CD14-positive monocyte (primary cell): ENCODE measurements at regions not wholly inside any gene's neighbourhood (a gene's known extent, or its start where the extent isn't known, plus 50 kb on each side); places are given as distances from the start of the nearest gene placed in this dataset.

Experiments
- DNase-seq, 3 donors: peaks; one replicate each; pipeline ENCODE4 v3.0.0-alpha.2; 2011 to 2022
- H2AFZ ChIP-seq: 2 replicates; pipeline ENCODE4 v1.6.0; 2012; ENCODE audit warnings: mild to moderate bottlenecking, low read depth, low read length, inconsistent platforms; ENCODE audit not compliant: insufficient read depth, poor library complexity, severe bottlenecking
- H3K27ac ChIP-seq, 2 donors: 1 replicate in 1 of 2; 2 replicates in 1 of 2; pipeline ENCODE4 v1.5.1; 2012 to 2013; ENCODE audit warnings: low read length in 2 of 2, control low read depth in 1 of 2, inconsistent platforms in 1 of 2, low read depth in 1 of 2, mild to moderate bottlenecking in 1 of 2
- H3K27me3 ChIP-seq, 2 donors: one replicate each; pipeline versions ENCODE4 v1.6.0 to v1.6.1; 2011 to 2013; ENCODE audit warnings: low read length in 2 of 2; ENCODE audit not compliant: control insufficient read depth in 2 of 2, insufficient read depth in 2 of 2
- H3K36me3 ChIP-seq, 2 donors: replicated peaks in 1 of 2; 1 replicate in 1 of 2; 2 replicates in 1 of 2; pipeline versions ENCODE4 v1.5.1 to v1.6.1; 2012 to 2013; ENCODE audit warnings: low read length in 2 of 2, control low read depth in 1 of 2, inconsistent platforms in 1 of 2, mild to moderate bottlenecking in 1 of 2; ENCODE audit not compliant: insufficient read depth in 2 of 2, control insufficient read depth in 1 of 2
- H3K4me1 ChIP-seq, 2 donors: 1 replicate in 1 of 2; 2 replicates in 1 of 2; pipeline versions ENCODE4 v1.5.1 to v1.6.1; 2012 to 2013; ENCODE audit warnings: low read length in 2 of 2, control low read depth in 1 of 2, inconsistent platforms in 1 of 2, mild to moderate bottlenecking in 1 of 2, moderate library complexity in 1 of 2; ENCODE audit not compliant: insufficient read depth in 2 of 2, control insufficient read depth in 1 of 2
- H3K4me2 ChIP-seq: replicated peaks from 2 replicates; pipeline ENCODE3; 2012; ENCODE audit warnings: low read length, moderate library complexity, mild to moderate bottlenecking; ENCODE audit not compliant: poor library complexity, severe bottlenecking; ENCODE audit errors: extremely low read depth
- H3K4me3 ChIP-seq, 3 experiments: fragments of 200-600 bp in 1 of 3; sonication (generic) in 1 of 3; replicated peaks in 1 of 3; 1 replicate in 2 of 3; 2 replicates in 1 of 3; pipeline ENCODE4 v1.5.1; 2011 to 2013; ENCODE audit warnings: low read length in 3 of 3, mild to moderate bottlenecking in 3 of 3, control low read depth in 2 of 3, low read depth in 2 of 3, inconsistent platforms in 1 of 3, moderate library complexity in 1 of 3
- H3K79me2 ChIP-seq: 2 replicates; pipeline ENCODE4 v1.6.0; 2012; ENCODE audit warnings: mild to moderate bottlenecking, control low read depth, inconsistent platforms, low read length, moderate library complexity; ENCODE audit not compliant: insufficient read depth
- H3K9ac ChIP-seq: 2 replicates; pipeline ENCODE4 v1.6.0; 2017; ENCODE audit warnings: low read length, mild to moderate bottlenecking; ENCODE audit not compliant: insufficient read depth, poor library complexity, severe bottlenecking
- H3K9me3 ChIP-seq, 2 donors: replicated peaks in 1 of 2; 1 replicate in 1 of 2; 2 replicates in 1 of 2; pipeline versions ENCODE4 v1.5.1 to v1.6.1; 2012 to 2013; ENCODE audit warnings: low read length in 2 of 2, control low read depth in 1 of 2; ENCODE audit not compliant: control insufficient read depth in 1 of 2, insufficient read depth in 1 of 2
- H4K20me1 ChIP-seq: 2 replicates; pipeline ENCODE4 v1.6.0; 2012; ENCODE audit warnings: mild to moderate bottlenecking, low read length, control low read depth, moderate library complexity; ENCODE audit not compliant: insufficient read depth
- H3K27ac Mint-ChIP-seq, 7 donors: one replicate each; pipeline ENCODE4 v1.8.0; 2020; ENCODE audit warnings: mild to moderate bottlenecking in 7 of 7, mixed read lengths in 7 of 7, moderate library complexity in 6 of 7, inconsistent platforms in 2 of 7
- H3K27me3 Mint-ChIP-seq, 3 donors: one replicate each; pipeline ENCODE4 v1.8.0; 2021 to 2022; ENCODE audit warnings: low read depth in 3 of 3, mild to moderate bottlenecking in 3 of 3, mixed read lengths in 3 of 3, moderate library complexity in 3 of 3, inconsistent platforms in 1 of 3
- H3K36me3 Mint-ChIP-seq, 2 donors: one replicate each; pipeline ENCODE4 v1.8.0; 2020; ENCODE audit warnings: mixed read lengths in 2 of 2, inconsistent platforms in 1 of 2, mild to moderate bottlenecking in 1 of 2
- H3K4me1 Mint-ChIP-seq: one replicate; pipeline ENCODE4 v1.8.0; 2020; ENCODE audit warnings: mild to moderate bottlenecking, mixed read lengths
- H3K4me3 Mint-ChIP-seq, 2 donors: one replicate each; pipeline ENCODE4 v1.8.0; 2020; ENCODE audit warnings: mild to moderate bottlenecking in 2 of 2, mixed read lengths in 2 of 2, moderate library complexity in 1 of 2
- H3K9me3 Mint-ChIP-seq, 7 donors: one replicate each; pipeline ENCODE4 v1.8.0; 2020 to 2022; ENCODE audit warnings: mixed read lengths in 7 of 7, mild to moderate bottlenecking in 6 of 7, moderate library complexity in 6 of 7, inconsistent platforms in 2 of 7
- CTCF ChIP-seq: fragments of 200-600 bp; IDR thresholded peaks from one replicate; pipeline ENCODE4 v1.8.0; 2022; ENCODE audit warnings: antibody characterized with exemption, mild to moderate bottlenecking
- WGBS: methylation state at CpG from one replicate; pipeline ENCODE4 v1.1.5; 2013; ENCODE audit warnings: missing lambda C conversion rate; ENCODE audit not compliant: insufficient coverage; 5-methylcytosine and 5-hydroxymethylcytosine counted together
- intact Hi-C, 2 donors: fragments of 100-400 bp; cut with micrococcal nuclease; formaldehyde crosslinking; loops; one replicate each; pipeline versions ENCODE4 v1.15.0 to v1.15.1; 2023

GRCh38 chr18:8498905-8499304 lies 110.3 kb upstream of the RAB12 start:
- Histone ChIP-seq H3K4me2 (no peak overlapping the region), H3K9ac (no peak overlapping the region), H3K27me3 (no peaks in the 10 kb centered on the region), H3K4me3 (no peak overlapping the region), H3K27ac (no peak overlapping the region), H2AFZ (no peak overlapping the region), H4K20me1 (no peaks in the 10 kb centered on the region), H3K4me1 (no peaks in the 10 kb centered on the region), H3K36me3 (no peaks in the 10 kb centered on the region), H3K79me2 (no peaks in the 10 kb centered on the region), H3K9me3 (peaks cover 0 to 9% of the 10 kb centered on the region in 2 donors)
- Mint-ChIP-seq H3K4me1 (no peaks in the 10 kb centered on the region), H3K9me3 (peaks cover 0 to 9% (median 0%) of the 10 kb centered on the region in 7 donors), H3K27ac (no peak overlapping the region), H3K36me3 (no peaks in the 10 kb centered on the region), H3K4me3 (no peak overlapping the region), H3K27me3 (peaks cover 0 to 11% (median 8%) of the 10 kb centered on the region in 3 donors)
- no CpG with 5 or more reads among the region's 4 CpGs for WGBS
- no peak for TF ChIP-seq CTCF
- DNase-seq, result no peak
- intact Hi-C loops, result no loop called here

- no peaks in the 10 kb centered on the region for H3K36me3 ChIP-seq
- Mint-ChIP-seq H3K36me3 (no peaks in the 10 kb centered on the region), H3K4me1 (no peaks in the 10 kb centered on the region), H3K4me3 (no peak overlapping the region), H3K27me3 (peaks cover 0 to 14% (median 8%) of the 10 kb centered on the region in 3 donors), H3K9me3 (peaks cover 0 to 9% (median 0%) of the 10 kb centered on the region in 7 donors), H3K27ac (no peak overlapping the region)
- 91% methylated on average over 7 of the region's 8 CpGs for WGBS
- intact Hi-C loops, result no loop called here
- no peak overlapping the region for H3K4me3 ChIP-seq
- peaks cover 0 to 9% of the 10 kb centered on the region in 2 donors for H3K9me3 ChIP-seq
- H3K4me2 ChIP-seq, result no peak overlapping the region
- no peaks in the 10 kb centered on the region for H3K79me2 ChIP-seq
- H3K27me3 ChIP-seq, result no peaks in the 10 kb centered on the region
- H4K20me1 ChIP-seq, result no peaks in the 10 kb centered on the region
- no peaks in the 10 kb centered on the region for H3K4me1 ChIP-seq
- H3K9ac ChIP-seq, result no peak overlapping the region
- no peak overlapping the region for H3K27ac ChIP-seq
- DNase-seq, result no peak
- H2AFZ ChIP-seq, result no peak overlapping the region
- TF ChIP-seq CTCF, result no peak
Measured at GRCh38 chr18:8499810-8500675, 109.2 kb upstream of the RAB12 start.
